Neural crest cell (in vitro differentiated cells): ENCODE measurements at regions not wholly inside any gene's neighbourhood (a gene's known extent, or its start where the extent isn't known, plus 50 kb on each side); places are given as distances from the start of the nearest gene placed in this dataset.

Experiments
- DNase-seq: peaks from one replicate; pipeline ENCODE4 v3.0.0; 2021; ENCODE audit warnings: low read depth, mixed read lengths, low spot score
- H3K27ac Mint-ChIP-seq: one replicate; pipeline ENCODE4 v1.8.0; 2021; ENCODE audit warnings: mild to moderate bottlenecking, mixed read lengths; ENCODE audit not compliant: unreplicated experiment
- H3K27me3 Mint-ChIP-seq: 2 replicates; pipeline ENCODE4 v1.8.0; 2021; ENCODE audit warnings: low read depth, mild to moderate bottlenecking, mixed read lengths
- H3K36me3 Mint-ChIP-seq: 2 replicates; pipeline ENCODE4 v1.8.0; 2021; ENCODE audit warnings: low read depth, mild to moderate bottlenecking, mixed read lengths
- H3K4me1 Mint-ChIP-seq: 2 replicates; pipeline ENCODE4 v1.8.0; 2021; ENCODE audit warnings: mixed read lengths
- H3K4me3 Mint-ChIP-seq: one replicate; pipeline ENCODE4 v1.8.0; 2021; ENCODE audit warnings: mild to moderate bottlenecking, mixed read lengths
- H3K9me3 Mint-ChIP-seq: 2 replicates; pipeline ENCODE4 v1.8.0; 2021; ENCODE audit warnings: mixed read lengths
- CTCF ChIP-seq: fragments of 200-600 bp; sonication (generic); conservative IDR thresholded peaks from 2 replicates; pipeline ENCODE4 v1.5.0; 2021; ENCODE audit warnings: antibody characterized with exemption, mild to moderate bottlenecking

DNA sequence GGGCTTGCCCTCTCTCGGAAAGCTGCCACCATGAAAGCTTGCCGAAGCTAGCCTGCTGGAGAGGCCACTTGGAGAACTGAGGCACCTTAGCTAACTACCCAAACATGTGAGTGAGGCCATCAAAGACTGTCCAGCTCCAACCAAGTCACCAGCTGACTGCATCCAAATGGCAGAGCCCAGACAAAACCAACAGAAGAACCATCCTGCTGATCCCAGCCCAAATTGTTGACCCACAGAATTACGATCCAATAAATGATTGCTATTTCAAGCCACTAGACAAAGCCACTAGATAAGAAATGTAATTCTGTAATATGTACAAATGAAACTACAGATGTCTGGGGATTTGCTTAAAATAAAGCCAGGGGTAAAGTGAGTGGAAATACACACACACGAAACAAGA, 109.8 kb upstream of the TRPM1 start:
- peaks cover under 1% of the 10 kb centered on the region for H3K4me1 Mint-ChIP-seq
- H3K27me3 Mint-ChIP-seq = peaks cover 2% of the 10 kb centered on the region
- H3K36me3 Mint-ChIP-seq = no peaks in the 10 kb centered on the region
- H3K27ac Mint-ChIP-seq = no peak overlapping the region
- no peaks in the 10 kb centered on the region for H3K9me3 Mint-ChIP-seq
- DNase-seq = no peak
- no peak overlapping the region for H3K4me3 Mint-ChIP-seq
- TF ChIP-seq CTCF = no peak

- H3K4me1 Mint-ChIP-seq = peaks cover 6% of the 10 kb centered on the region
- H3K27ac Mint-ChIP-seq = no peak overlapping the region
- H3K27me3 Mint-ChIP-seq = peaks cover 8% of the 10 kb centered on the region
- DNase-seq = no peak
- no peaks in the 10 kb centered on the region for H3K9me3 Mint-ChIP-seq
- no peaks in the 10 kb centered on the region for H3K36me3 Mint-ChIP-seq
- no peak for TF ChIP-seq CTCF
- H3K4me3 Mint-ChIP-seq = no peak overlapping the region
These were observed 111.0 kb upstream of the TRPM1 start for GRCh38 chr15:31212326-31213080.

DNA sequence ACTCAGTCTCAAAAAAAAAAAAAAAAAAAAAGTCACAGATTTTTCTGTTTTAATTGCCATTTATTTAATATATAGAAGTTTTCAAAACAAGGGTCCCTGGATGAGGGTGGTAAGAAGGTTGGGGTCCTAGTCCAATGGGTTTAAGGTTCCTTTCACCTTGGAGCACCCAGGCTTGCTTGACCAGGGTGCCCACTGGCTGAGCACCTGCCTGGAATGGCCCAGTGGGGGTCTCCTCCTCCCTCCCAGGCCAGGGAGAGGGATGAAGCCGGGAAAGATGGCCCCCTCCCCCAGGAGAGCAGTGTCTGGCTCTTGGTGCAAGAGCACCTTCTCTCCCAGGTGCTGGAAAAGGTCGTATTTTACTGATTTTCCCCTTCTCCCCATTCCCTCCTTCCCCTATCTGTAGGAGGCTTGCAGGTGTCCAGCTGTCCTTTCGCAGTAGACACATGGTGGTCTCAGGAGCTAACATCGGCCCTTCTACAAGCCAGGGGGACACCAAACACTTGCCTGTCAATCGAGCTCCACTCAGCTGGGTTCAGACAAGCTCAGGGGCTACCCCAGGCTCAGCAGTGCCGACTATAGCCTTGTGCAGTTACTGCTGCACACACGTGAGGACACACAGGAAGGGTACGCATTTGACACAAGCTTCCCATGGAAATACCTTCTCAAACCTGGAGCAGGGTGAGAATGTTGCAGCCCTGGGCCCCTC, 112.3 kb upstream of the KLF13 start:
- H3K27ac Mint-ChIP-seq = no peak overlapping the region
- no peak for TF ChIP-seq CTCF
- H3K36me3 Mint-ChIP-seq = no peaks in the 10 kb centered on the region
- DNase-seq = no peak
- H3K4me1 Mint-ChIP-seq = peaks cover 6% of the 10 kb centered on the region
- peaks cover 8% of the 10 kb centered on the region for H3K27me3 Mint-ChIP-seq
- no peaks in the 10 kb centered on the region for H3K9me3 Mint-ChIP-seq
- H3K4me3 Mint-ChIP-seq = peak overlapping the region; percentile 67

- no peak for TF ChIP-seq CTCF
- DNase-seq = no peak
These were observed 111.7 kb upstream of the KLF13 start for GRCh38 chr15:31214864-31215489.

GRCh38 chr15:31215490-31216214, 111.0 kb upstream of the KLF13 start:
- peak; percentile 87 for TF ChIP-seq CTCF
- H3K4me1 Mint-ChIP-seq = peaks cover 6% of the 10 kb centered on the region
- H3K27me3 Mint-ChIP-seq = peaks cover 8% of the 10 kb centered on the region
- H3K4me3 Mint-ChIP-seq = peak overlapping the region; percentile 62
- H3K9me3 Mint-ChIP-seq = no peaks in the 10 kb centered on the region
- H3K36me3 Mint-ChIP-seq = no peaks in the 10 kb centered on the region
- DNase-seq = peak; percentile 80
- no peak overlapping the region for H3K27ac Mint-ChIP-seq

More at GRCh38 chr15:31214864-31215489, 111.7 kb upstream of the KLF13 start:
- Mint-ChIP-seq H3K9me3 (no peaks in the 10 kb centered on the region), H3K27ac (no peak overlapping the region), H3K4me3 (peak overlapping the region; percentile 67), H3K36me3 (no peaks in the 10 kb centered on the region), H3K4me1 (peaks cover 6% of the 10 kb centered on the region), H3K27me3 (peaks cover 8% of the 10 kb centered on the region)
